ENCODE measurements at regions not wholly inside any gene's neighbourhood (a gene's known extent, or its start where the extent isn't known, plus 50 kb on each side); places are given as distances from the start of the nearest gene placed in this dataset.

DNA sequence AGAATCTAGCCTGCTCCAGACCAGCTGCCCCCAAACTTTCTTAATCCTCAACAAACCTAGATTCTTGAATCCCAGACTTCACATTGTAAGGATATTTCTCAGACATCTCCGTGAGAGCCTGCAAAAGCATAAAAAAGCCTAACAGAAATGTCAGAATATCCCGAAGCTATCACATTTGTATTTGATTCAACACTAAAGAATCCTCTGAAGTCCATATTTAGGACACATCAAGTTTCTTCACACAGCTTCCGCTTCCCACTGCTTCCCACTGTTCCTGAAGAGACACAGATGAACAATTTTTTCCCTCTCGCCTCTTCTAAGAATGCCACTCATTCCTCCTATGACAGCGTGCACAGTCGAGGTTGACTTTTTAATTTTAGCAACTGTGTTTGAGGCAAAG lies 396.2 kb upstream of the IGFBP3 start:
- WGBS: 88% methylated on average over 6 of the region's 6 CpGs
- Histone ChIP-seq H3K27ac (ENCODE audit: low read depth in 1 of 2, low read length in 2 of 2) (no peak overlapping the region), H3K4me3 (ENCODE audit: low read depth in 1 of 3, low read length in 3 of 3) (no peak overlapping the region), H3K4me1 (ENCODE audit: control insufficient read depth in 4 of 4, insufficient read depth in 4 of 4, low read length in 3 of 4) (no peaks in the 10 kb centered on the region), H3K9ac (ENCODE audit: low read depth in 1 of 2, low read length in 2 of 2) (no peak overlapping the region), H3K9me3 (ENCODE audit: control insufficient read depth in 4 of 4, low read length in 3 of 4) (no peaks in the 10 kb centered on the region), H3K36me3 (ENCODE audit: control insufficient read depth in 4 of 4, insufficient read depth in 3 of 4, low read depth in 1 of 4, low read length in 3 of 4) (no peaks in the 10 kb centered on the region), H3K27me3 (ENCODE audit: control insufficient read depth in 4 of 4, insufficient read depth in 4 of 4, low read length in 3 of 4) (no peaks in the 10 kb centered on the region)
- TF ChIP-seq, protein P1, sequence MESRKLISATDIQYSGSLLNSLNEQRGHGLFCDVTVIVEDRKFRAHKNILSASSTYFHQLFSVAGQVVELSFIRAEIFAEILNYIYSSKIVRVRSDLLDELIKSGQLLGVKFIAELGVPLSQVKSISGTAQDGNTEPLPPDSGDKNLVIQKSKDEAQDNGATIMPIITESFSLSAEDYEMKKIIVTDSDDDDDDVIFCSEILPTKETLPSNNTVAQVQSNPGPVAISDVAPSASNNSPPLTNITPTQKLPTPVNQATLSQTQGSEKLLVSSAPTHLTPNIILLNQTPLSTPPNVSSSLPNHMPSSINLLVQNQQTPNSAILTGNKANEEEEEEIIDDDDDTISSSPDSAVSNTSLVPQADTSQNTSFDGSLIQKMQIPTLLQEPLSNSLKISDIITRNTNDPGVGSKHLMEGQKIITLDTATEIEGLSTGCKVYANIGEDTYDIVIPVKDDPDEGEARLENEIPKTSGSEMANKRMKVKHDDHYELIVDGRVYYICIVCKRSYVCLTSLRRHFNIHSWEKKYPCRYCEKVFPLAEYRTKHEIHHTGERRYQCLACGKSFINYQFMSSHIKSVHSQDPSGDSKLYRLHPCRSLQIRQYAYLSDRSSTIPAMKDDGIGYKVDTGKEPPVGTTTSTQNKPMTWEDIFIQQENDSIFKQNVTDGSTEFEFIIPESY (IDR thresholded peaks at IDR 0.05): no peak
- no peak for TF ChIP-seq HNF4G (IDR thresholded peaks at IDR 0.05)
- DNase-seq (ENCODE audit: low spot score): no peak

DNA sequence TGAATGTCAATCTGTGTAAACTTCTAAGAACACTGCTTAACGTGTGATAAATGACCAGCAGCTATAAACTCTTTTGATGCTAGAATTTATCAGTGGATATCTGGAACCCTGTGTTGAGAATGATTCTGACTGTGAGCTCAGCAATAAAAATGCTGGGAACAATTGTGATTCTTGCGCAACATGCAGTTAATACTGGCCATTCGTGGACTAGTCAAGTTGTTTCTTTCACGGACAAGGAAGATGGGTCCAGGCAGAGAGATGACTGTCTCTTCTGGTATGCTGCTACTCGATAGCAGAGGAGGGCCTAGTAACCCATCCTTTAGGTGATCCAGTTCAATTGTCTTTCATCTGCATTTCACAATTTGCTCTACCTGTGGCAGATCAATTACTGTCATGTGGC lies 394.8 kb upstream of the IGFBP3 start:
- H3K36me3 ChIP-seq (ENCODE audit: control insufficient read depth in 4 of 4, insufficient read depth in 3 of 4, low read depth in 1 of 4, low read length in 3 of 4): no peaks in the 10 kb centered on the region
- no peak overlapping the region for H3K27ac ChIP-seq (ENCODE audit: low read depth in 1 of 2, low read length in 2 of 2)
- no peak for DNase-seq (ENCODE audit: low spot score)
- H3K9me3 ChIP-seq (ENCODE audit: control insufficient read depth in 4 of 4, low read length in 3 of 4): no peaks in the 10 kb centered on the region
- WGBS: 72% methylated on average over 5 of the region's 5 CpGs
- H3K4me1 ChIP-seq (ENCODE audit: control insufficient read depth in 4 of 4, insufficient read depth in 4 of 4, low read length in 3 of 4): no peaks in the 10 kb centered on the region
- no peak overlapping the region for H3K4me3 ChIP-seq (ENCODE audit: low read depth in 1 of 3, low read length in 3 of 3)
- TF ChIP-seq HNF4G (IDR thresholded peaks at IDR 0.05) (no peak), FOXA1 (IDR thresholded peaks at IDR 0.05) (no peak), HNF4A (conservative IDR thresholded peaks at IDR 0.05) (no peak), YY1 (IDR thresholded peaks at IDR 0.05) (no peak), NR2F2 (IDR thresholded peaks at IDR 0.05) (no peak), SP1 (IDR thresholded peaks at IDR 0.05) (no peak), JUND (IDR thresholded peaks at IDR 0.05) (no peak), GABPA (IDR thresholded peaks at IDR 0.05 in 1 of 2, conservative IDR thresholded peaks at IDR 0.05 in 1 of 2) (no peak), RXRA (IDR thresholded peaks at IDR 0.05) (no peak), TAF1 (conservative IDR thresholded peaks at IDR 0.05) (no peak), FOXA2 (IDR thresholded peaks at IDR 0.05) (no peak), RAD21 (IDR thresholded peaks at IDR 0.05) (no peak), EGR1 (IDR thresholded peaks at IDR 0.05; ENCODE audit: low read depth in 2 of 2) (no peak)
- TF ChIP-seq, protein P2, sequence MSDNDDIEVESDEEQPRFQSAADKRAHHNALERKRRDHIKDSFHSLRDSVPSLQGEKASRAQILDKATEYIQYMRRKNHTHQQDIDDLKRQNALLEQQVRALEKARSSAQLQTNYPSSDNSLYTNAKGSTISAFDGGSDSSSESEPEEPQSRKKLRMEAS (IDR thresholded peaks at IDR 0.05): no peak
- TF ChIP-seq, protein P1 (IDR thresholded peaks at IDR 0.05): no peak
- TF ChIP-seq, protein P3, sequence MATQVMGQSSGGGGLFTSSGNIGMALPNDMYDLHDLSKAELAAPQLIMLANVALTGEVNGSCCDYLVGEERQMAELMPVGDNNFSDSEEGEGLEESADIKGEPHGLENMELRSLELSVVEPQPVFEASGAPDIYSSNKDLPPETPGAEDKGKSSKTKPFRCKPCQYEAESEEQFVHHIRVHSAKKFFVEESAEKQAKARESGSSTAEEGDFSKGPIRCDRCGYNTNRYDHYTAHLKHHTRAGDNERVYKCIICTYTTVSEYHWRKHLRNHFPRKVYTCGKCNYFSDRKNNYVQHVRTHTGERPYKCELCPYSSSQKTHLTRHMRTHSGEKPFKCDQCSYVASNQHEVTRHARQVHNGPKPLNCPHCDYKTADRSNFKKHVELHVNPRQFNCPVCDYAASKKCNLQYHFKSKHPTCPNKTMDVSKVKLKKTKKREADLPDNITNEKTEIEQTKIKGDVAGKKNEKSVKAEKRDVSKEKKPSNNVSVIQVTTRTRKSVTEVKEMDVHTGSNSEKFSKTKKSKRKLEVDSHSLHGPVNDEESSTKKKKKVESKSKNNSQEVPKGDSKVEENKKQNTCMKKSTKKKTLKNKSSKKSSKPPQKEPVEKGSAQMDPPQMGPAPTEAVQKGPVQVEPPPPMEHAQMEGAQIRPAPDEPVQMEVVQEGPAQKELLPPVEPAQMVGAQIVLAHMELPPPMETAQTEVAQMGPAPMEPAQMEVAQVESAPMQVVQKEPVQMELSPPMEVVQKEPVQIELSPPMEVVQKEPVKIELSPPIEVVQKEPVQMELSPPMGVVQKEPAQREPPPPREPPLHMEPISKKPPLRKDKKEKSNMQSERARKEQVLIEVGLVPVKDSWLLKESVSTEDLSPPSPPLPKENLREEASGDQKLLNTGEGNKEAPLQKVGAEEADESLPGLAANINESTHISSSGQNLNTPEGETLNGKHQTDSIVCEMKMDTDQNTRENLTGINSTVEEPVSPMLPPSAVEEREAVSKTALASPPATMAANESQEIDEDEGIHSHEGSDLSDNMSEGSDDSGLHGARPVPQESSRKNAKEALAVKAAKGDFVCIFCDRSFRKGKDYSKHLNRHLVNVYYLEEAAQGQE (IDR thresholded peaks at IDR 0.05): no peak
- TF ChIP-seq, protein P4, sequence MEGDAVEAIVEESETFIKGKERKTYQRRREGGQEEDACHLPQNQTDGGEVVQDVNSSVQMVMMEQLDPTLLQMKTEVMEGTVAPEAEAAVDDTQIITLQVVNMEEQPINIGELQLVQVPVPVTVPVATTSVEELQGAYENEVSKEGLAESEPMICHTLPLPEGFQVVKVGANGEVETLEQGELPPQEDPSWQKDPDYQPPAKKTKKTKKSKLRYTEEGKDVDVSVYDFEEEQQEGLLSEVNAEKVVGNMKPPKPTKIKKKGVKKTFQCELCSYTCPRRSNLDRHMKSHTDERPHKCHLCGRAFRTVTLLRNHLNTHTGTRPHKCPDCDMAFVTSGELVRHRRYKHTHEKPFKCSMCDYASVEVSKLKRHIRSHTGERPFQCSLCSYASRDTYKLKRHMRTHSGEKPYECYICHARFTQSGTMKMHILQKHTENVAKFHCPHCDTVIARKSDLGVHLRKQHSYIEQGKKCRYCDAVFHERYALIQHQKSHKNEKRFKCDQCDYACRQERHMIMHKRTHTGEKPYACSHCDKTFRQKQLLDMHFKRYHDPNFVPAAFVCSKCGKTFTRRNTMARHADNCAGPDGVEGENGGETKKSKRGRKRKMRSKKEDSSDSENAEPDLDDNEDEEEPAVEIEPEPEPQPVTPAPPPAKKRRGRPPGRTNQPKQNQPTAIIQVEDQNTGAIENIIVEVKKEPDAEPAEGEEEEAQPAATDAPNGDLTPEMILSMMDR (IDR thresholded peaks at IDR 0.05; ENCODE audit: low read depth, low read length, missing input control): no peak
- TF ChIP-seq, protein P5, sequence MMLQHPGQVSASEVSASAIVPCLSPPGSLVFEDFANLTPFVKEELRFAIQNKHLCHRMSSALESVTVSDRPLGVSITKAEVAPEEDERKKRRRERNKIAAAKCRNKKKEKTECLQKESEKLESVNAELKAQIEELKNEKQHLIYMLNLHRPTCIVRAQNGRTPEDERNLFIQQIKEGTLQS (IDR thresholded peaks at IDR 0.05): no peak
- H3K9ac ChIP-seq (ENCODE audit: low read depth in 1 of 2, low read length in 2 of 2): no peak overlapping the region
- H3K27me3 ChIP-seq (ENCODE audit: control insufficient read depth in 4 of 4, insufficient read depth in 4 of 4, low read length in 3 of 4): no peaks in the 10 kb centered on the region

Measured in liver (tissue), 8 donors.